ENCODE measurements at regions not wholly inside any gene's neighbourhood (a gene's known extent, or its start where the extent isn't known, plus 50 kb on each side); places are given as distances from the start of the nearest gene placed in this dataset.

DNA sequence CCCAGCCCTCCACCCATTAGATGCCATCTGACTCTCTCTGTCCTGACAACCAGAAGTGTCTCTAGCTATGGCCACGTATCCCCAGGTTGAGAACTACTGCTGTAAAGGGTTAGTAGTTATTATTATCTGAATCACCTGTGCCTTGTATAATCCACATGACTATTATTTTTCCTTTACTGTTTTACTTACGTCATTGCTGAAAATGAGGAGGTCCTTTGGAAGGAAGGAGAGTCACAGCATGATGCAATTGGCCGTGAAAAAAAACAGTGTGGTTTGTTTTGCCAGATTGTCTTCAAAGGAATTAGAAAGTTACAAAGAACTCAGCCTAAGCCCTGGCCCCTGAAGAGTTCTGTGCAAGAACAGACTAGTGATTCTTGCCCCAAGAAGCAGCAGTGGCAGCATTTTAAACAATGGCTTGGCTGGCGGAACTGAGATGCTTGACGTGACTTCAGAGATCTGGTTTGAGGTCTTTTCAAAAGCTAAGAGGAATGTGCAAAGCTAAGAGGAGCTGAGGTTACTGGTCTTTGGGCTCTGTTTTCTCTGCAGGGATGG lies 413.3 kb upstream of the EEF2KMT start:
- TF ChIP-seq, protein P1, sequence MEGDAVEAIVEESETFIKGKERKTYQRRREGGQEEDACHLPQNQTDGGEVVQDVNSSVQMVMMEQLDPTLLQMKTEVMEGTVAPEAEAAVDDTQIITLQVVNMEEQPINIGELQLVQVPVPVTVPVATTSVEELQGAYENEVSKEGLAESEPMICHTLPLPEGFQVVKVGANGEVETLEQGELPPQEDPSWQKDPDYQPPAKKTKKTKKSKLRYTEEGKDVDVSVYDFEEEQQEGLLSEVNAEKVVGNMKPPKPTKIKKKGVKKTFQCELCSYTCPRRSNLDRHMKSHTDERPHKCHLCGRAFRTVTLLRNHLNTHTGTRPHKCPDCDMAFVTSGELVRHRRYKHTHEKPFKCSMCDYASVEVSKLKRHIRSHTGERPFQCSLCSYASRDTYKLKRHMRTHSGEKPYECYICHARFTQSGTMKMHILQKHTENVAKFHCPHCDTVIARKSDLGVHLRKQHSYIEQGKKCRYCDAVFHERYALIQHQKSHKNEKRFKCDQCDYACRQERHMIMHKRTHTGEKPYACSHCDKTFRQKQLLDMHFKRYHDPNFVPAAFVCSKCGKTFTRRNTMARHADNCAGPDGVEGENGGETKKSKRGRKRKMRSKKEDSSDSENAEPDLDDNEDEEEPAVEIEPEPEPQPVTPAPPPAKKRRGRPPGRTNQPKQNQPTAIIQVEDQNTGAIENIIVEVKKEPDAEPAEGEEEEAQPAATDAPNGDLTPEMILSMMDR (IDR thresholded peaks at IDR 0.05; ENCODE audit: extremely low read depth, missing control alignments), result no peak
- no peak for DNase-seq (ENCODE audit: low spot score)

DNA sequence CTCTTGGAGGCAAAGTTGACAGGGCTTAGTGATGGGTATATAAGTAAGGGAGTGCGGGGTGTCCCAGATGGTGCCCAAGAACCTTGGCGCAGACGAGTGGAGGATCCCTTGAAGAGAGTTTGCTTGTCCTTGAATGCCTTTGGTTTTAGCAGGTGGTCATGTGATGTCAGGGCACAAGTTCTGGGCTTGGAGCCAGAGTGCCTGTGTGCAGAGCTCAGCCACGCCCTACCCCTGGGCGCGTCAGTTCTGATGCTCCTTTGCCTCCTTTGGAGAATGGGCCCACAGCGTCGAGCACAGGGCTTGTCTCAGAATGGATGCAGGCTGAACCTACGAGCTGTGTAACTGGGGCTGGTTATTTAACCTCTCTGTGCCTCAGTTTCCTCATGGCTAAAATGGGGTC lies 412.2 kb upstream of the EEF2KMT start:
- DNase-seq (ENCODE audit: low spot score), result no peak
- TF ChIP-seq, protein P1 (IDR thresholded peaks at IDR 0.05; ENCODE audit: extremely low read depth, missing control alignments), result no peak

DNA sequence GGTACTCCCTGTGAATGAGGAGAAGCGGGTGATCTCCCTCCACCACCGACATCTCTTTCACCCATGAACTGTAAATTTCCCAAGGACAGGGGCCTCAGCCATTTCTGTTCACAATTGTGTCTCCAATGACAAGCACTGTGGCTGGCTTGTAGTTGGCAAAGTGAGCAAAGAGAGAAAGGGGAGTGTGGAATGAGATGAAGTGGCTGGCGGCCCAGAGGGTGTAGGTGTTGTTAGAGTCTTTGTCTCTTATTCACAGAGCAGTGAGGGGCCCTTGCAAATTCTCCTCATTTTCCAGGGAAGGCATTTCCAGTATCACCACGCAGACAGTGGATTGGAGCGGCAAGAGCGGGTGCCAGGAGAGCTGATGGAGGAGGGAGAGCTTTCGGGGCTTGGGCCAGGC lies 411.7 kb upstream of the EEF2KMT start:
- TF ChIP-seq, protein P1 (IDR thresholded peaks at IDR 0.05; ENCODE audit: extremely low read depth, missing control alignments), result no peak
- DNase-seq (ENCODE audit: low spot score), result no peak

DNA sequence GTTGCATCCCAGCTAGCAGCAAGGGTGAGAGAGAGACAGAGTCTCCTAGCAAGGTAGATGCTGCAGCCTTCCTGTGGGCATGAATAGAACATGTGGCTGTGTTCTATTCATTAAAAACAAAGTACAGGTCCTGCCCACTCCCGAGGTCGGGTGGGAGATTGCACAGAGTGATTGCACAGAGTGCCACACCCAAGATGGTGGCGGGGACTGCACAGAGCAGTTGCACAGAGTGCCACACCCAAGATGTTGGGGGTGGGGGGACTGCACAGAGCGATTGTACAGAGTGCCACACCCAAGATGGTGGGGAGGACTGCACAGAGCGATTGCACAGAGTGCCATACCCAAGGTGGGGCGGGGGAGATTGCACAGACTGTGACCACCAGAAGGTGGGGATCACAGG lies 410.8 kb upstream of the EEF2KMT start:
- DNase-seq (ENCODE audit: low spot score), result no peak
- TF ChIP-seq, protein P1 (IDR thresholded peaks at IDR 0.05; ENCODE audit: extremely low read depth, missing control alignments), result no peak

DNA sequence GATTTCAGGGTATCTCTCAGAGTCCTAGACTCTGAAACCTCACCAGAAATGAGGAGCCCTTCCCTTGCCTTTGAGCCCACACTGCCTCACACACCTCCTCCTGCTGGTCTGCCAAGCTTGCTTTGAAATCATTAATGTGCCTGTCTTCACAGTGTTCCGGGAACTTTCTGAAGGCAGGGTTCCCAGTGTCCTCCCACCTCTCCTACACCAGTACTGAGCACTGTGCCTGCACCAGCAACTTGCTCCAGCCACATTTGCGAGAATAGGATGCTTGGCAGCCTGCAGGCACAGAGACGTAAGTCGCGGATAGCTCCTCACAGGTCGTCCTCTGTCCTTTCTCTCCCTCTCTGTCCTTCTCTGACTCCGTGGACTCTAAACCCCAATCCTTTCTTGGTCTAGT lies 408.4 kb upstream of the EEF2KMT start:
- TF ChIP-seq, protein P1 (IDR thresholded peaks at IDR 0.05; ENCODE audit: extremely low read depth, missing control alignments), result no peak
- DNase-seq (ENCODE audit: low spot score), result no peak

DNA sequence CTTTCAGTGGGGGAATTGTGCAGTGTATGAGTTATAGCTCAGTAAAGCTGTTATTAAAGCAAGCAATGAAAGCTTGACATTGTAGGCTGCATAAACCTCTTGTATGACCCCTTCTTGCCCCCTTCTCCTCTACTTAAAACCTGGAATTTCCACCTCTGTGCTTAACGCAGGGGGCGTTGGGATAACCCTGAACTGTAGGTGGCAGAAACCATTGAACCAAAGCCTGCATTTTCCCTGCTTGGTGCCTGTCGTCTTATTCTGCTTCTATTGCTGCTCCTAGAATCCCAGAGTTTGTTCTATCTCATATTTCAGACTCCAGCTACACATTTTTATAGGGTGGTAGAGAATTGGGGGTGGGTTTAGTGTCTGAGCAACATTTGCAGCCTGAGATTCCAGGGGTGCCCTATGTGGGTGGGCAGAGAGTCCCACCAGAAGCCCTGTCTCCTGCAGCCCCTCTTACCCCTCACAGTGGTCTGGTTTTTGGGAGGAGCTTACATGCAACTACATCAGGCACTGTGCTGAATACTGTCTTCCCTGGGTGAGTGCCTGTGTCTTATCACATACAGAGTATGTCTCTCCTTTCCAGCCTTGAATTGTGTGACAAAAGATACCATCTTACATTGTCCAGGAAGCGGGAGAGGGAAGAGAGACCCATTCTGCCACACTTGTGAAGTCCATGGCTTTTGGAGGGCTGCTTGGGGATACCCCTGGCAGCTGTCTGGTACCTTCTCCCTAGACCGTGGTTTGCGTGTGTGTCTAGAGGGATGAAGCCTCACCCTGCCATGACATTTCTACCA lies 407.7 kb upstream of the EEF2KMT start:
- TF ChIP-seq, protein P1 (IDR thresholded peaks at IDR 0.05; ENCODE audit: extremely low read depth, missing control alignments), result no peak
- DNase-seq (ENCODE audit: low spot score), result no peak

DNA sequence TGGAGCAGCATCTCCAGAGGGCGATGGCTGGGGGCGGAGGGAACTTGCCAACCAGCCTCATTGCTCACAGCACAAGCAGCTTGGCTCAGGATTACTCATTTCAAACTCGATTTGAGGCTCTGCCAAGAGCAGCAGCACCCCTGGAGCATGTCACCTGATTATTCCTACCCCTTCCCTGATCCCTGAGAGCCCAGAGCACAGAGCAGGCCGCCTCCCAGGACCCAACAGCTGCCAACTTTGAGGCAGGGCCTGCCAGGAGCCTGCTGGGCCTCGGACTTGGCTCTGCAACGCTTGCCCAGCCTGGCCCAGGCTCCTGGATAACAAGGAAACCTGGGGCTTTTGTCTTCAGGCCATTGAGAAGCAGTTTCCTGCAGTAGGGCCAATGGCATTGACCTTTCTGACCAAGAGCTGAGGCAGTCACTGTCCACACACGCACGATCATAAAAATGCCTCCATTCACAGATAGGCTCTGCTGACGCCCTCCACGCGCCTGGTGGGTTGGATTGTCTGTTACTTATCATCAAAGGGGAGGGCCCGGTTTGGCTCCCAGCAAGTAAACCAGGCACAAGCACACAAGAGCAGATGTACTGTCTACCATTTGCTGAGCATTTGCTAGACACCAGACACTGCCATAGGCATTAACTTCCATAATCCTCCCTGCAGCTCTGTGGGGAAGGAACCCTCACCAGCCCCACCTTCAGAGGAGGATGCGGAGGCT lies 406.6 kb upstream of the EEF2KMT start:
- TF ChIP-seq, protein P1 (IDR thresholded peaks at IDR 0.05; ENCODE audit: extremely low read depth, missing control alignments), result no peak
- DNase-seq (ENCODE audit: low spot score), result no peak

All from GM20000 (cell line).